HepG2 (cell line): ENCODE measurements at regions not wholly inside any gene's neighbourhood (a gene's known extent, or its start where the extent isn't known, plus 50 kb on each side); places are given as distances from the start of the nearest gene placed in this dataset.
"Not testable (repeated sequence)": the region's sequence is repeated elsewhere in the genome, so short reads cannot be mapped to it uniquely, and the experiment has no call there.

Experiments used
- ATAC-seq: fragments of 200-7000 bp; cut with Tn5 transposase; 3 replicates; pipeline ENCODE4 v1.9.1; 2020; ENCODE audit warnings: mild to moderate bottlenecking, moderate library complexity
- BruUV-seq: library from RNA; stranded (reverse); fragments of 400-500 nt; replicated peaks from 2 replicates; lab custom pipeline; 2021; lab: Mats Ljungman, UMichigan
- CTCF ChIA-PET: fragments of 300-600 bp; formaldehyde crosslinking; extraction: SDS; loops from one replicate; lab custom pipeline; 2021; ENCODE audit warnings: low total read pairs, inconsistent platforms, low intra/inter-chr PET ratio; lab: Yijun Ruan, JAX
- POLR2A ChIA-PET: fragments of 350-600 bp; sonication (Branson Sonifier 250); formaldehyde crosslinking; loops from one replicate; lab custom pipeline; 2020; ENCODE audit warnings: antibody characterized with exemption, inconsistent platforms; lab: Yijun Ruan, JAX
- DNase-seq: peaks from one replicate; pipeline ENCODE4 v3.0.0-alpha.2; 2015; ENCODE audit warnings: low spot score
- FAIRE-seq: peaks from 3 replicates; lab custom pipeline; 2011; peaks lifted over from hg19 to GRCh38; lab: Jason Lieb, UNC
- H2AFZ ChIP-seq: one replicate; pipeline ENCODE4 v1.6.1; 2011; ENCODE audit warnings: low read length, inconsistent platforms
- H3K27ac ChIP-seq: fragments of 300-600 bp; 3 replicates; pipeline ENCODE4 v1.8.0; 2011; ENCODE audit warnings: mixed run types, mild to moderate bottlenecking, mixed read lengths, low read length, inconsistent platforms; ENCODE audit not compliant: insufficient read depth; ENCODE audit errors: extremely low read length
- H3K27me3 ChIP-seq, 2 experiments: fragments of 200-600 bp in 1 of 2; 2 replicates in 1 of 2; 3 replicates in 1 of 2; pipeline versions ENCODE4 v1.6.0 to v1.8.0; 2011; ENCODE audit warnings: low read length in 2 of 2, mild to moderate bottlenecking in 2 of 2, moderate library complexity in 2 of 2, inconsistent platforms in 1 of 2; ENCODE audit not compliant: insufficient read depth in 2 of 2, control insufficient read depth in 1 of 2
- H3K36me3 ChIP-seq, 2 experiments: fragments of 200-600 bp in 1 of 2; replicated peaks in 1 of 2; 2 replicates in 1 of 2; 3 replicates in 1 of 2; pipeline versions ENCODE4 v1.5.1 to v1.8.0; 2011; ENCODE audit warnings: low read length in 2 of 2, inconsistent platforms in 1 of 2; ENCODE audit not compliant: insufficient read depth in 2 of 2, control insufficient read depth in 1 of 2
- H3K4me1 ChIP-seq: 2 replicates; pipeline ENCODE4 v1.5.1; 2012; ENCODE audit warnings: low read length, inconsistent platforms; ENCODE audit not compliant: insufficient read depth
- H3K4me2 ChIP-seq: 2 replicates; pipeline ENCODE4 v1.6.0; 2011; ENCODE audit warnings: low read depth, low read length, inconsistent platforms
- H3K4me3 ChIP-seq, 3 experiments: fragments of 200-600 bp in 1 of 3; sonication (generic), shearing (Covaris generic) in 1 of 3; replicated peaks in 1 of 3; 2 replicates each; pipeline ENCODE4 v1.5.1; 2011 to 2016; ENCODE audit warnings: low read length in 3 of 3, inconsistent platforms in 2 of 3, low read depth in 2 of 3, mild to moderate bottlenecking in 2 of 3, control low read depth in 1 of 3, mixed read lengths in 1 of 3; ENCODE audit not compliant: insufficient read depth in 1 of 3
- H3K79me2 ChIP-seq: one replicate; pipeline ENCODE4 v1.6.1; 2011; ENCODE audit warnings: low read length, inconsistent platforms; ENCODE audit not compliant: insufficient read depth
- H3K9ac ChIP-seq: 2 replicates; pipeline ENCODE4 v1.6.0; 2011; ENCODE audit warnings: mild to moderate bottlenecking, low read depth, low read length, inconsistent platforms; ENCODE audit not compliant: insufficient read depth
- H3K9me3 ChIP-seq: 2 replicates; pipeline ENCODE4 v1.5.1; 2012; ENCODE audit warnings: mild to moderate bottlenecking, low read length
- H4K20me1 ChIP-seq: 2 replicates; pipeline ENCODE4 v1.6.0; 2011; ENCODE audit warnings: inconsistent platforms, mild to moderate bottlenecking, low read length, moderate library complexity; ENCODE audit not compliant: insufficient read depth
- FOSL2 ChIP-seq: sonication (generic); formaldehyde crosslinking; IDR thresholded peaks from 2 replicates; pipeline ENCODE4 v1.4.0; 2020; ENCODE audit warnings: missing genetic modification reagents
- SRY ChIP-seq: sonication (generic); formaldehyde crosslinking; IDR thresholded peaks from 2 replicates; pipeline ENCODE4 v1.8.0; 2022; ENCODE audit warnings: mild to moderate bottlenecking, missing genetic modification reagents
- THYN1 ChIP-seq: sonication (generic); formaldehyde crosslinking; IDR thresholded peaks from 2 replicates; pipeline ENCODE4 v1.8.1; 2023; ENCODE audit warnings: low read depth, mild to moderate bottlenecking, moderate library complexity, missing genetic modification reagents, borderline replicate concordance
- ZNF431 ChIP-seq: sonication (generic); formaldehyde crosslinking; IDR thresholded peaks from 2 replicates; pipeline ENCODE4 v1.9.0; 2022; ENCODE audit warnings: missing genetic modification reagents, low read depth, mild to moderate bottlenecking, borderline replicate concordance
- ZNF652 ChIP-seq: IDR thresholded peaks from 2 replicates; pipeline ENCODE4 v1.6.1; 2016; ENCODE audit warnings: low read depth, borderline replicate concordance
- ZSCAN22 ChIP-seq: sonication (generic); formaldehyde crosslinking; IDR thresholded peaks from 2 replicates; pipeline ENCODE4 v1.4.0; 2020; ENCODE audit warnings: mild to moderate bottlenecking, missing genetic modification reagents
- WGBS: methylation state at CpG from one replicate; pipeline ENCODE4 v1.1.6; 2017; ENCODE audit warnings: low lambda C conversion rate; 5-methylcytosine and 5-hydroxymethylcytosine counted together
- in situ Hi-C: cut with HindIII; loops from 2 replicates; pipeline ENCODE4 v1.10.0; 2017; ENCODE audit warnings: low pct_unique_long_range_greater_than_20kb; ENCODE audit not compliant: extremely low pct_ligation_motif_present
- intact Hi-C: fragments of 100-400 bp; cut with micrococcal nuclease; formaldehyde crosslinking; loops from one replicate; pipeline ENCODE4 v1.10.0; 2022; ENCODE audit not compliant: unreplicated experiment

DNA sequence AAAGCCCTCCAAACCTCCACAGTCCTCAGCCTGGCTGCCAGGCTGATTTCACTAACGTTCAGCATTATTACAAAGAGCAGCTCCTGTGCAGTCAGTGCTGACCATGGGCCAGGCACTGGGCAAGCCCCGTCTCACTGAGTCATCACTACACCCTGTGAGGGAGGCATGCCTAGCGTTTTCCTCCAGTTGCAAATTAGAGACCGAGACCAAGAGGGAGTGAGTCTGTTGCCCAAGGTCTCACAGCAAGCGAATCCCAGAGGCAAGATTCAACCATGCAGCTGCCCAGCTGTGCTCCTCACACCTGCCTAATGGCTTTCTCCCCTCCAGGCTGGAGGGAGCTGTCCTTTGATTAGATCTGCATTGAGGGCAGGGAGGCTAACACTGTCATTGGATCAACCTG, 229.3 kb upstream of the LHX5 start:
- Histone ChIP-seq H3K79me2 (no peaks in the 10 kb centered on the region), H3K36me3 (no peaks in the 10 kb centered on the region), H4K20me1 (no peaks in the 10 kb centered on the region), H2AFZ (no peak overlapping the region), H3K4me1 (peaks cover 15% of the 10 kb centered on the region), H3K9me3 (peaks cover 5% of the 10 kb centered on the region; the same call in 1 of the 2 replicates), H3K4me3 (no peak overlapping the region), H3K9ac (no peak overlapping the region), H3K4me2 (no peak overlapping the region), H3K27ac (no peak overlapping the region), H3K27me3 (peaks cover 0 to under 1% of the 10 kb centered on the region in 2 experiments; a peak in 1 of 5 replicates)
- ATAC-seq (no peak), DNase-seq (no peak), FAIRE-seq (no peak)
- in situ Hi-C loops = no loop called here
- CTCF ChIA-PET = no interaction called here
- 11% methylated on average over 3 of the region's 5 CpGs for WGBS
- intact Hi-C loops = no loop called here
- POLR2A ChIA-PET = no interaction called here
- no TSS peak for BruUV-seq
- TF ChIP-seq ZSCAN22 (CRISPR knock-in tag) = no peak
- TF ChIP-seq THYN1 (CRISPR knock-in tag) = no peak
- TF ChIP-seq FOSL2 = peak; percentile 15; the same call in 1 of the 2 replicates
- TF ChIP-seq ZNF652 = no peak
- no peak for TF ChIP-seq SRY (CRISPR knock-in tag)

DNA sequence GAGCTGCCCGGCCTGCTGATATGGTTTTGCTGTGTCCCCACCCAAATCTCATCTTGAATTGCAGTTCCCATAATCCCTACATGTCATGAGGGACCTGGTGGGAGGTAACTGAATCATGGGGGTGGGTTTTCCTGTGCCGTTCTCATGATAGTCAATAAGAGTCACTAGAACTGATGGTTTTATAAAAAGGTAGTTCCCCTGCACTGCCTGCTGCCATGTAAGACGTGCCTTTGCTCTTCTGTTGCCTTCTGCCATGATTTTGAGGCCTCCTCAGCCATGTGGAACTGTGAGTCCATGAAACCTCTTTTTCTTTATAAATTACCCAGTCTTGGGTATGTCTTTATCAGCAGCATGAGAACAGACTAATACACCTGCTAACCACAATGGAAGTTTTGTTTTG, 228.3 kb upstream of the LHX5 start:
- intact Hi-C loops, in situ Hi-C loops, ATAC-seq, H2AFZ ChIP-seq, H3K36me3 ChIP-seq, H3K27me3 ChIP-seq, CTCF ChIA-PET, H3K4me3 ChIP-seq, H3K79me2 ChIP-seq, H3K27ac ChIP-seq, FAIRE-seq, H3K9ac ChIP-seq, H3K4me2 ChIP-seq, DNase-seq, H4K20me1 ChIP-seq, H3K9me3 ChIP-seq, POLR2A ChIA-PET, BruUV-seq: not testable (repeated sequence)
- WGBS = 11% methylated on average over 1 of the region's 3 CpGs
- H3K4me1 ChIP-seq = peaks cover 15% of the 10 kb centered on the region
- TF ChIP-seq ZNF431 (CRISPR knock-in tag) = peak; percentile 74; the same call in 1 of the 2 replicates
